H1 (cell line): ENCODE measurements at regions not wholly inside any gene's neighbourhood (a gene's known extent, or its start where the extent isn't known, plus 50 kb on each side); places are given as distances from the start of the nearest gene placed in this dataset.

Experiments
- ASH2L ChIP-seq: fragments of 200-600, 300-600 bp; sonication (generic); IDR thresholded peaks from one replicate; pipeline ENCODE4 v1.7.1; 2017; ENCODE audit warnings: low read length
- ATF2 ChIP-seq: IDR thresholded peaks from 2 replicates; pipeline ENCODE4 v1.6.1; 2012; ENCODE audit warnings: low read length, inconsistent platforms
- CHD7 ChIP-seq: fragments of 300-600 bp; sonication (generic); IDR thresholded peaks from 2 replicates; pipeline ENCODE4 v1.7.1; 2012; ENCODE audit warnings: low read length, moderate library complexity, mild to moderate bottlenecking, inconsistent platforms; ENCODE audit not compliant: insufficient replicate concordance
- KDM1A ChIP-seq: fragments of 200-600, 300-600 bp; sonication (generic); IDR thresholded peaks from 2 replicates; pipeline ENCODE4 v1.7.1; 2016; ENCODE audit warnings: mild to moderate bottlenecking, low read length, borderline replicate concordance
- KDM5A ChIP-seq: fragments of 200-600 bp; IDR thresholded peaks from 2 replicates; pipeline ENCODE4 v1.7.1; 2012; ENCODE audit warnings: mild to moderate bottlenecking, low read length, inconsistent platforms, mixed read lengths
- POLR2AphosphoS5 ChIP-seq: IDR thresholded peaks from 2 replicates; pipeline ENCODE4 v1.6.1; 2011; ENCODE audit warnings: low read depth, low read length
- POU5F1 ChIP-seq: IDR thresholded peaks from 2 replicates; pipeline ENCODE4 v1.6.1; 2011; ENCODE audit warnings: low read depth, mild to moderate bottlenecking, low read length, moderate library complexity
- RAD21 ChIP-seq, 2 experiments: IDR thresholded peaks in 1 of 2; conservative IDR thresholded peaks in 1 of 2; 2 replicates each; pipeline ENCODE4 v1.6.1; 2011; ENCODE audit warnings: low read depth in 2 of 2, low read length in 2 of 2, improper control_type of control experiment in 1 of 2, inconsistent platforms in 1 of 2, mild to moderate bottlenecking in 1 of 2, moderate library complexity in 1 of 2
- SIN3A ChIP-seq, 2 experiments: IDR thresholded peaks in 1 of 2; conservative IDR thresholded peaks in 1 of 2; 2 replicates each; pipeline ENCODE4 v1.6.1; 2011 to 2012; ENCODE audit warnings: low read length in 2 of 2, improper control_type of control experiment in 1 of 2, low read depth in 1 of 2, mild to moderate bottlenecking in 1 of 2
- SP1 ChIP-seq: IDR thresholded peaks from 2 replicates; pipeline ENCODE4 v1.6.1; 2011; ENCODE audit warnings: low read depth, low read length
- TCF12 ChIP-seq: IDR thresholded peaks from 2 replicates; pipeline ENCODE4 v1.6.1; 2011; ENCODE audit warnings: low read depth, mild to moderate bottlenecking, low read length

DNA sequence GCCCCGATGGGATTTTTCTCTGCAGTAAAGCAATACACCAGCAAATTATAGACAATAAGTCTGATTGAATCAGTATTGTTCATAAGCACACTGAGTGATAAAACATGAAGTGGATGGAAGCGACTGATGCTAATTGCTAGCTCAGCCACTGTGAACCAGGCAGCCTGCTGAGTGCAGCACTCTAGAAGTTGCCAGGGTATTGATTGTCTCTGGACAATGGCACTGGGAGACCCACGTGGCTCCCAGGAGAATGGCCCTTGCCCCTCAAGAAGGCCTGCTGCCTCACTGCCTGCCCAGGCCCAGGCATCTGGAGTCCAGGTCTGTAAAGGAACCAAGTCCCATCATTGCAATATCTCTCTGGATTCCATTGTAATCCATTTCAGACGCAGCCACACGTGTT, 80.4 kb upstream of the TCERG1L start (continued):
- TF ChIP-seq CHD7 (no peak), ATF2 (no peak), SIN3A (conservative IDR thresholded peaks at IDR 0.05 in 1 of 2, IDR thresholded peaks at IDR 0.05 in 1 of 2; ENCODE audit: low read depth in 1 of 2, low read length in 2 of 2) (no peak), RAD21 (IDR thresholded peaks at IDR 0.05 in 1 of 2, conservative IDR thresholded peaks at IDR 0.05 in 1 of 2; ENCODE audit: low read depth in 2 of 2, low read length in 2 of 2) (no peak), TCF12 (no peak), POLR2AphosphoS5 (no peak), ASH2L (no peak), KDM5A (no peak), SP1 (no peak), POU5F1 (no peak), KDM1A (no peak)
